Nephron progenitor cell (in vitro differentiated cells): ENCODE measurements at regions not wholly inside any gene's neighbourhood (a gene's known extent, or its start where the extent isn't known, plus 50 kb on each side); places are given as distances from the start of the nearest gene placed in this dataset.

Experiments used
- DNase-seq: peaks from one replicate; pipeline ENCODE4 v3.0.0; 2021
- H3K27ac Mint-ChIP-seq: 2 replicates; pipeline ENCODE4 v1.8.0; 2021; ENCODE audit warnings: mild to moderate bottlenecking, moderate library complexity, mixed read lengths
- H3K27me3 Mint-ChIP-seq: 2 replicates; pipeline ENCODE4 v1.8.0; 2021; ENCODE audit warnings: mild to moderate bottlenecking, low read depth, mixed read lengths; ENCODE audit not compliant: poor library complexity
- H3K36me3 Mint-ChIP-seq: 2 replicates; pipeline ENCODE4 v1.8.0; 2021; ENCODE audit warnings: low read depth, mixed read lengths
- H3K4me1 Mint-ChIP-seq: 2 replicates; pipeline ENCODE4 v1.8.0; 2021; ENCODE audit warnings: mixed read lengths
- H3K4me3 Mint-ChIP-seq: 2 replicates; pipeline ENCODE4 v1.8.0; 2021; ENCODE audit warnings: mild to moderate bottlenecking, moderate library complexity, mixed read lengths
- H3K9me3 Mint-ChIP-seq: 2 replicates; pipeline ENCODE4 v1.8.0; 2021; ENCODE audit warnings: mild to moderate bottlenecking, moderate library complexity, mixed read lengths
- TF ChIP-seq, protein P1 (sequence below): fragments of 200-600 bp; sonication (generic); IDR thresholded peaks from 2 replicates; pipeline ENCODE4 v1.5.0; 2021; ENCODE audit warnings: antibody characterized with exemption

DNA sequence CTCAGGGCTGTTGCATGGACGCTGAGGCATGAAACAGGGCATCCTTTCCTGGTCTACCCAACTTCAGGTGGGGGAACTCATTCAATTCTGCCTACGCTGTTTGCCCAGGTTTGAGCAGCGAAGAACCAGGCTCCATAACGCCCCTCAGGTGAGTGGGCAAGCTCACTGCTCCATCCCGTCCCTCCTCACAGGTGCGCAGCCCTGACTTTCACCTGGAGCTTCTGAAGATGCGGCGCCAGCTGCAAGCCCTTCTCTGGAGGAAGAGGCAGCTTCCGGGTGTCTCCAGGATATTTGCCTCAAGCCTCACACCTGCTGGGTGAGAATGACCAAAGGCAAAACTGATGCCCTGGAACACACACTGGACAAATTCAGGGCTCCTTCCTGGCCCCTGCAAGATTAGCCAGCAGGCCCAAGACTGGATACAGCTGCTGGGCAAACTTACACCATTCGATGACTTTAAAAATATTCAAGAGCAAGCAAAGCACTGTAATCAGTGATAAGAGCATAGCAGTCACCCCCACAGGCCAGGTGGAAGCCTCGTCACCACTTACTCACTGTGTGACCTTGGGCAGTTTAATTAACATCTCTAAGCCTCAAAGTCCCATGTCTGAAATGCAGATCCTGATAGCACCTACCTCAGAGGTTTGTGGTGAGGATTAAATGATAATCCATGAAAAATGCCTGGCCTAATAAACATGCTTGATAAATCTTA is 97.7 kb downstream of the GYPC start:
- TF ChIP-seq, protein P1, sequence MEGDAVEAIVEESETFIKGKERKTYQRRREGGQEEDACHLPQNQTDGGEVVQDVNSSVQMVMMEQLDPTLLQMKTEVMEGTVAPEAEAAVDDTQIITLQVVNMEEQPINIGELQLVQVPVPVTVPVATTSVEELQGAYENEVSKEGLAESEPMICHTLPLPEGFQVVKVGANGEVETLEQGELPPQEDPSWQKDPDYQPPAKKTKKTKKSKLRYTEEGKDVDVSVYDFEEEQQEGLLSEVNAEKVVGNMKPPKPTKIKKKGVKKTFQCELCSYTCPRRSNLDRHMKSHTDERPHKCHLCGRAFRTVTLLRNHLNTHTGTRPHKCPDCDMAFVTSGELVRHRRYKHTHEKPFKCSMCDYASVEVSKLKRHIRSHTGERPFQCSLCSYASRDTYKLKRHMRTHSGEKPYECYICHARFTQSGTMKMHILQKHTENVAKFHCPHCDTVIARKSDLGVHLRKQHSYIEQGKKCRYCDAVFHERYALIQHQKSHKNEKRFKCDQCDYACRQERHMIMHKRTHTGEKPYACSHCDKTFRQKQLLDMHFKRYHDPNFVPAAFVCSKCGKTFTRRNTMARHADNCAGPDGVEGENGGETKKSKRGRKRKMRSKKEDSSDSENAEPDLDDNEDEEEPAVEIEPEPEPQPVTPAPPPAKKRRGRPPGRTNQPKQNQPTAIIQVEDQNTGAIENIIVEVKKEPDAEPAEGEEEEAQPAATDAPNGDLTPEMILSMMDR: no peak
- Mint-ChIP-seq H3K36me3 (no peaks in the 10 kb centered on the region), H3K27me3 (peaks cover 18% of the 10 kb centered on the region), H3K27ac (no peak overlapping the region), H3K4me1 (no peaks in the 10 kb centered on the region), H3K4me3 (no peak overlapping the region), H3K9me3 (peaks cover 4% of the 10 kb centered on the region)
- DNase-seq: no peak

DNA sequence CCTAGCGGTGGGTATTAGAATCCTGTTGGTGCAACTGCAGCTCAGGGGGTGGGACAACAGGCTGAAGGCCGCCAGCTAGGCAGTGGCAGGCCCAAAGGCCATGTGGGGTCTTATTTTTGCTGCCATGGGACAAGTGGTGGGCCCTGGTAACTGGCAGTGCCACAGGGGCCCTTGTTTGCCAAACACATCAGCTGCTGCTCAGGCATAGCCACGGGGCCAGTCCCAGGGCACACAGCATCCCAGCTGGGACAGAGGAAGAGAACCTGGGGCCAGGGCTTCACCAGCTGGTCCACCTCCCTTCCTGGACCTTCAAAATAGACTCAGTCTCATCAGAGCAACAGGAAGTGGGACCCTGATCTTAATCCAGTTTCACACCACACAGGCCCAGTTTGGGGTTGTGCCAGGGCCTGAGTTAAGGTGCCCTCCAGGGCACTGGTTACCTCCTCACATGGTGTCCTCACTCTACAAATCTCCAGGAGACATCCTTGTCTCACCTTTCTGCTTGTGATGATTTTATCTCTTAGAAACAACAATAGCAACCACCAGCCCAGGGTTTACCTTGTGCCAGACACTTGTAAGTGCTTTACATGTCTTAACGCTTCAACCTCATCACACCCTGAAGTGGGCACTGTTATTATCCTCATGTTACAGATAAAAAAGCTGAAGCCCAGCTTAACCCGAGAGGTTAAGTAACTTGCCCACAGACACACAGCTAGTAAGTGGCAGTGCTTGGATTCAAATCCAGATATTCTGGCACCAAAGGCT is 98.5 kb downstream of the GYPC start:
- no peaks in the 10 kb centered on the region for H3K4me1 Mint-ChIP-seq
- H3K27ac Mint-ChIP-seq: no peak overlapping the region
- H3K27me3 Mint-ChIP-seq: peaks cover 17% of the 10 kb centered on the region
- peaks cover 4% of the 10 kb centered on the region for H3K9me3 Mint-ChIP-seq
- no peak overlapping the region for H3K4me3 Mint-ChIP-seq
- DNase-seq: no peak
- H3K36me3 Mint-ChIP-seq: no peaks in the 10 kb centered on the region
- TF ChIP-seq, protein P1: no peak

DNA sequence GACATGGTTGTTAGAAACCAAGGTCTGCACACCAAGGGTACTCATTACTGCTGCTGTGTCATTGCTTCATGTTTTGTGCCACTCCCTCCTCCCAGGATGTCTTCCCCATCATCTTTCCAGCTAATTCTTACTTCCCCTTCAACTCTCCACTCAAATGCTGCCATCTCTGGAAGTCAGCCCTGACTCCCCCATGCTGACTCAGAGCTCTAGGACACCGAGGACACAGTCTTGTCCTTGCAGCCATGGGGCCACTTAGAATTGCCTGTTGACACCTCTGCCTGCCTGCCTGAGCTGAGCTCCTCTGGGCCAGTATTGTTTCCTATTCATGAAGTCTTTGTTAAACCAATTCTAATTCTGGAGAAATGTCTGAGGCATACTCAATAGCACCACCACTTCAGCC is 100.2 kb downstream of the GYPC start:
- no peak for DNase-seq
- Mint-ChIP-seq H3K27me3 (peaks cover 17% of the 10 kb centered on the region), H3K27ac (no peak overlapping the region), H3K36me3 (no peaks in the 10 kb centered on the region), H3K9me3 (peaks cover 4% of the 10 kb centered on the region), H3K4me1 (no peaks in the 10 kb centered on the region), H3K4me3 (no peak overlapping the region)
- TF ChIP-seq, protein P1: no peak

DNA sequence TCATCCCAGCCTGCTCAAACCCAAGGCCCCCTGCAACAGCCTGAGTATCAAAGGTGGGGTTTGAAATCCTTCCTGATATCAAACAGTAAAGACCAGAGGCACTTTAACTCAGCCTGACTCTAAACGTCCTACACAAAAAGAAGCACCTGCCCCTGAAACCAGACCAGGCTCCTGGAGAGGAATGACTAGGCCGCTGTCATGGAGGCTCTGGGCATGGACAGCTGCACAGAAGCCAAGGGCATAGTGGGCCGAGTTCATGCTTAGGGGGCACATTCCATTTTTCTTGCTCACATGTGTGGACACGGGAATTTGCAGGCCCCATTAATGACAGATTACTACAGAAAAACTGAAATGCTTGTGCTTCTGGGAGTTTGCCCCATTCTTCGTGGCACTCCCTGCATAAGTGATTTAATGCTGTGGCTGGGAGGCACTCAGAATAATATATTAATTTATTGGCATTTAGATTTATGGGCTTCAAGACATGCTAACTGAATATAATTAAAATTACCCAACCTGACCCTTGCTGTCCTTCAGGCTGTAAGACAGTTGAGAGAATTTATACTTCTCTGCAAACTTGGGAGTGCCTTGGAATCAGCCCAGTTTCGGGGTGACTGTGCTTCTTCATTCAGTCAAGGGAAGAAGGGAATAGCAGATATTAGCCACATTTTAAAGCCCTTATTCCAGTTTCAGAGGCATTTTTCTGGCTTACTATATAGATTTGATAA is 105.5 kb downstream of the GYPC start:
- TF ChIP-seq, protein P1: no peak
- H3K36me3 Mint-ChIP-seq: no peaks in the 10 kb centered on the region
- peaks cover 6% of the 10 kb centered on the region for H3K9me3 Mint-ChIP-seq
- H3K4me3 Mint-ChIP-seq: no peak overlapping the region
- H3K4me1 Mint-ChIP-seq: no peaks in the 10 kb centered on the region
- no peak overlapping the region for H3K27ac Mint-ChIP-seq
- peaks cover 11% of the 10 kb centered on the region for H3K27me3 Mint-ChIP-seq
- DNase-seq: no peak

DNA sequence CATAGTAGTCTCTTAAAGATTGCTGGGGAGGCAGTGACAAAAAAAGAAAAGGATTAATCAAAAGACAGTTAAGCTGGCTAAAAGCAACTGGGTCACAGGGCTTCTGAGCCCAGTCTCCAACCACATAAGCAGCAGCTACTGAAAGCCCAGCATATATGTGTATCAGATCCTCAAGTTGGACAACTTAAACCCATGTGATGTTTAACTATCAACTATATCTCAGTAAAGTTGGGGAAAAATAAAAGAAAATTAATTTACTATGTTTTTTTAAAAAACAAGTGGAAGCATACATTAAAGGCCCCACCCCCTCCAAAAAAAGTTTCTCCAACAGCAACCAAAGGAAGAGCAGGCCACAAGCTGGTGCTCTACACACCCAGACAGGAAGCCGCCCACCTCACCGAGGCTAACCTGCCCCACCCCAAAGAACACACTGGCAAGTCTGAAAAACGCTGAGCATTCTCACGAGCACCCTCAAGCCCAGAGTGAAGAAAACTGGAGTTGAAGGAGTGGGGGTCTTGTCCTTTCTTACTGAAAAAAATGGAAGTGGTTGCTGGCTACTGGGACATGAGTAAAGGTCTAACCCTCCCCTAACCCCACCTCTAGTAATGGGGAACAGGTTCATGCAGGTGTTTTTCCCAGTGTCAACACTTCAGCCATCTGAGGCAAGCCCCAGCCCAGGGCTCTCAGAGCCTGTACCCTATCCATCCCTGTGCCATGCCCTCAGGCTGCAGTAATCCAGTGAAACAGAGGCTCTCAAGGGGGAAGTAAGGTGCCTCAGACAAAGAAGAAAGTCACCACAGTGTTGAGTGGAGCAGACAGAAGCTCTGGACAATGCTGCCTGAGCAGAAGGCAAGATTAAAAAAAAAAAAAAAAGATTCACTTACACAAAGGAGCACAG is 106.3 kb downstream of the GYPC start:
- TF ChIP-seq, protein P1: no peak

More for the DNA sequence above, 106.3 kb downstream of the GYPC start:
- H3K36me3 Mint-ChIP-seq: no peaks in the 10 kb centered on the region
- no peak overlapping the region for H3K4me3 Mint-ChIP-seq
- H3K9me3 Mint-ChIP-seq: peaks cover 6% of the 10 kb centered on the region
- no peaks in the 10 kb centered on the region for H3K4me1 Mint-ChIP-seq
- no peak overlapping the region for H3K27ac Mint-ChIP-seq
- peaks cover 11% of the 10 kb centered on the region for H3K27me3 Mint-ChIP-seq
- DNase-seq: no peak
